Heart right ventricle (tissue), 16 donors: ENCODE measurements at regions not wholly inside any gene's neighbourhood (a gene's known extent, or its start where the extent isn't known, plus 50 kb on each side); places are given as distances from the start of the nearest gene placed in this dataset.

Experiments
- ATAC-seq, 8 donors: fragments of 200-7000 bp; cut with Tn5 transposase; one replicate each; pipeline ENCODE4 v1.9.1; 2020; ENCODE audit warnings: mild to moderate bottlenecking in 8 of 8, moderate library complexity in 8 of 8, moderate number of reproducible peaks in 1 of 8
- DNase-seq, 2 donors: peaks; one replicate each; pipeline ENCODE4 v3.0.0-alpha.2; 2020
- H3K27ac ChIP-seq, 10 donors: fragments of 200-600 bp; sonication (generic) in 2 of 10; one replicate each; pipeline versions ENCODE4 v1.5.0 to v1.8.0; 2020 to 2022; ENCODE audit warnings: mild to moderate bottlenecking in 3 of 10
- H3K27me3 ChIP-seq, 7 donors: fragments of 200-600 bp; one replicate each; pipeline ENCODE4 v1.8.0; 2021 to 2022; ENCODE audit warnings: mild to moderate bottlenecking in 2 of 7
- H3K36me3 ChIP-seq, 9 donors: fragments of 200-600 bp; sonication (generic) in 1 of 9; one replicate each; pipeline versions ENCODE4 v1.5.0 to v1.8.0; 2020 to 2022; ENCODE audit warnings: mild to moderate bottlenecking in 2 of 9
- H3K4me1 ChIP-seq, 9 donors: fragments of 200-600 bp; sonication (generic) in 1 of 9; one replicate each; pipeline versions ENCODE4 v1.5.0 to v1.8.0; 2020 to 2022; ENCODE audit warnings: mild to moderate bottlenecking in 4 of 9
- H3K4me3 ChIP-seq, 10 donors: fragments of 200-600 bp; sonication (generic) in 2 of 10; one replicate each; pipeline versions ENCODE4 v1.5.0 to v1.8.0; 2020 to 2022; ENCODE audit warnings: mild to moderate bottlenecking in 7 of 10, moderate library complexity in 2 of 10
- H3K9me3 ChIP-seq, 11 donors: fragments of 200-600 bp in 10 of 11; sonication (generic) in 2 of 11; one replicate each; pipeline versions ENCODE4 v1.5.0 to v1.8.0; 2013 to 2022; ENCODE audit warnings: mild to moderate bottlenecking in 2 of 11, control low read depth in 1 of 11, moderate library complexity in 1 of 11
- CTCF ChIP-seq, 9 donors: fragments of 200-600 bp; sonication (generic) in 2 of 9; IDR thresholded peaks; one replicate each; pipeline versions ENCODE4 v1.5.0 to v1.8.0; 2021 to 2022; ENCODE audit warnings: antibody characterized with exemption in 9 of 9, mild to moderate bottlenecking in 5 of 9, moderate library complexity in 1 of 9
- WGBS, 2 donors: extraction: QIAGEN DNeasy Blood & Tissue Kit; methylation state at CpG; one replicate each; pipeline ENCODE4 v1.1.7; 2013; ENCODE audit warnings: inconsistent platforms in 1 of 2; 5-methylcytosine and 5-hydroxymethylcytosine counted together
- intact Hi-C, 10 donors: fragments of 100-400 bp; cut with DNase I; formaldehyde crosslinking; loops; one replicate each; pipeline versions ENCODE4 v1.11.1 to v1.14.2; 2022
- donor health status: Arrhythmogenic right ventricular cardiomyopathy.
- donor health status: ischemic (EF 13 %, LVEDD 7.1; RV severe dilation, severe dysfunction).
- donor health status: healthy with polysubstance abuse.
- donor health status: DM: no; HTN: yes; CAD: no.
- donor health status: DM: no; HTN: no; CAD: no.
- donor health status: ischemic (EF 25% LVEDD 6.9; RV normal size, moderate dysfunction).
- donor health status: ischemic (EF 25% LVEDD 5.7; RV mildly dilated, moderate dysfunction).
- donor health status: healthy.
- donor health status: DM: yes; HTN: yes; CAD: no.
- donor health status: Ischemic cardiomyopathy.
- donor health status: ischemic (EF 35%, LVEDD 5.7; RV mildly dilated, moderate dysfunction).
- donor health status: nonischemic (EF 11% LVEDD 7.7; RV severe dilation, severe dysfunction).
- donor health status: DM: yes; HTN: yes; CAD: no.
- donor health status: PGD.
- donor health status: ischemic (EF 29% LVEDD 5.4; RV normal size, mild dysfunction).
- donor health status: nonischemic (EF 23%, LVEDD 6.1; RV moderate dilation, normal function).

DNA sequence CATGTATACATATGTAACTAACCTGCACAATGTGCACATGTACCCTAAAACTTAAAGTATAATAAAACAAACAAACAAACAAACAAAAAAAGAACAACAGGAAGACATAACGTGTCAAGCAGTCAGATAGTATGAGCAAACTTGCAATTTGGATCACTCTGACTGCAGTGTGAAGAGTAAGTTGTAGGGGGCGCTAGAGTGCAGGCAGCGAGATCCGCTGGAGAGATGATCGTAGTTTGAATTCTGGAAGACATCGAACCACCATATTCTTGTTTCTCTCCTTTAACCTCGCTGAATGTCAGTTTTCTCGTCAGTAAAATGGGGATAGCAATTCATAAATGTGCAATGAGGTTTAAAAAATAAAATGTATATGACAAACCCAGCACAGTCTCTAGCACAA is 165.2 kb upstream of the LMCD1 start:
- no peaks in the 10 kb centered on the region for H3K36me3 ChIP-seq
- H3K4me1 ChIP-seq, result no peaks in the 10 kb centered on the region
- intact Hi-C loops, result no loop called here
- H3K4me3 ChIP-seq, result no peak overlapping the region
- H3K27ac ChIP-seq, result no peak overlapping the region
- WGBS, 2 donors, result 76 to 83% methylated on average over 8 of the region's 8 CpGs
- H3K27me3 ChIP-seq, result no peaks in the 10 kb centered on the region
- DNase-seq, result no peak
- TF ChIP-seq CTCF (IDR thresholded peaks at IDR 0.05), result peak in 2 of 9 donors; percentile 11 to 22
- no peak for ATAC-seq
- H3K9me3 ChIP-seq, result no peaks in the 10 kb centered on the region

- ATAC-seq (no peak), DNase-seq (no peak)
- Histone ChIP-seq H3K36me3 (no peaks in the 10 kb centered on the region), H3K27ac (no peak overlapping the region), H3K9me3 (no peaks in the 10 kb centered on the region), H3K4me3 (no peak overlapping the region), H3K27me3 (no peaks in the 10 kb centered on the region), H3K4me1 (peaks cover 0 to 4% (median 0%) of the 10 kb centered on the region in 9 donors)
- no peak for TF ChIP-seq CTCF (IDR thresholded peaks at IDR 0.05)
- 88 to 89% methylated on average over 2 of the region's 2 CpGs for WGBS, 2 donors
- intact Hi-C loops, result no loop called here
Observed at GRCh38 chr3:8338424-8338823, 163.2 kb upstream of the LMCD1 start.

GRCh38 chr3:8341821-8342247 is 159.8 kb upstream of the LMCD1 start:
- TF ChIP-seq CTCF (IDR thresholded peaks at IDR 0.05), result no peak
- 53 to 59% methylated on average over 7 of the region's 7 CpGs for WGBS, 2 donors
- Histone ChIP-seq H3K27me3 (no peaks in the 10 kb centered on the region), H3K4me1 (peaks cover 0 to 4% (median 0%) of the 10 kb centered on the region in 9 donors), H3K4me3 (no peak overlapping the region), H3K36me3 (no peaks in the 10 kb centered on the region), H3K27ac (no peak overlapping the region), H3K9me3 (peaks cover 0 to 31% (median 6%) of the 10 kb centered on the region in 11 donors)
- DNase-seq (no peak), ATAC-seq (no peak)
- intact Hi-C loops, result no loop called here

GRCh38 chr3:8343058-8343457 is 158.6 kb upstream of the LMCD1 start:
- Histone ChIP-seq H3K4me1 (peaks cover 0 to 4% (median 0%) of the 10 kb centered on the region in 9 donors), H3K4me3 (no peak overlapping the region), H3K9me3 (peaks cover 0 to 34% (median 6%) of the 10 kb centered on the region in 11 donors), H3K27me3 (no peaks in the 10 kb centered on the region), H3K27ac (no peak overlapping the region), H3K36me3 (no peaks in the 10 kb centered on the region)
- intact Hi-C loops, result no loop called here
- no peak for TF ChIP-seq CTCF (IDR thresholded peaks at IDR 0.05)
- DNase-seq, result no peak
- WGBS, 2 donors, result 80 to 83% methylated on average over 1 of the region's 1 CpG
- ATAC-seq, result no peak
